IMR-90 (cell line): ENCODE measurements at regions not wholly inside any gene's neighbourhood (a gene's known extent, or its start where the extent isn't known, plus 50 kb on each side); places are given as distances from the start of the nearest gene placed in this dataset.

Experiments used
- ATAC-seq: fragments of 200-7000 bp; cut with Tn5 transposase; 2 replicates; pipeline ENCODE4 v1.9.1; 2020; ENCODE audit warnings: low read depth, mild to moderate bottlenecking, moderate library complexity
- BruUV-seq: library from RNA; stranded (reverse); fragments of 400-500 nt; replicated peaks from 2 replicates; lab custom pipeline; 2021; lab: Mats Ljungman, UMichigan
- CTCF ChIA-PET: fragments of 300-600 bp; formaldehyde crosslinking; extraction: SDS; loops from one replicate; lab custom pipeline; 2021; ENCODE audit warnings: antibody characterized with exemption; lab: Yijun Ruan, JAX
- POLR2A ChIA-PET: fragments of 300-600 bp; sonication (Branson Sonifier 250); formaldehyde crosslinking; loops from one replicate; lab custom pipeline; 2022; ENCODE audit warnings: antibody characterized with exemption; ENCODE audit not compliant: unreplicated experiment; lab: Charles Lee
- DNase-seq: peaks from one replicate; pipeline ENCODE4 v3.0.0; 2013
- H2AFZ ChIP-seq: replicated peaks from 2 replicates; pipeline ENCODE3; 2013; ENCODE audit warnings: low read length, mild to moderate bottlenecking; ENCODE audit not compliant: poor library complexity
- H2AK5ac ChIP-seq: 2 replicates; pipeline ENCODE4 v1.6.1; 2013; ENCODE audit warnings: low read depth, low read length, inconsistent platforms
- H2AK9ac ChIP-seq: replicated peaks from 2 replicates; pipeline ENCODE3; 2013; ENCODE audit warnings: mild to moderate bottlenecking, low read depth, low read length, moderate library complexity; ENCODE audit not compliant: poor library complexity
- H2BK120ac ChIP-seq: 2 replicates; pipeline ENCODE4 v1.6.1; 2013; ENCODE audit warnings: low read depth, low read length, inconsistent platforms
- H2BK15ac ChIP-seq: 3 replicates; pipeline ENCODE4 v1.6.1; 2013; ENCODE audit warnings: low read depth, low read length, inconsistent platforms
- H2BK20ac ChIP-seq: 2 replicates; pipeline ENCODE4 v1.6.1; 2013; ENCODE audit warnings: low read depth, mild to moderate bottlenecking, inconsistent platforms, low read length, moderate library complexity
- H2BK5ac ChIP-seq: 2 replicates; pipeline ENCODE4 v1.6.1; 2013; ENCODE audit warnings: mild to moderate bottlenecking, low read depth, low read length, inconsistent platforms; ENCODE audit not compliant: poor library complexity, severe bottlenecking
- H3K14ac ChIP-seq: replicated peaks from 2 replicates; pipeline ENCODE4 v1.6.1; 2013; ENCODE audit warnings: low read depth, low read length, inconsistent platforms
- H3K18ac ChIP-seq: 2 replicates; pipeline ENCODE4 v1.6.1; 2013; ENCODE audit warnings: low read depth, low read length, control low read depth
- H3K23ac ChIP-seq: 2 replicates; pipeline ENCODE4 v1.6.1; 2013; ENCODE audit warnings: low read depth, low read length, inconsistent platforms
- H3K27ac ChIP-seq: 2 replicates; pipeline ENCODE4 v1.5.1; 2013; ENCODE audit warnings: mild to moderate bottlenecking, control low read depth, low read length; ENCODE audit not compliant: insufficient read depth
- H3K27me3 ChIP-seq: 2 replicates; pipeline ENCODE4 v1.6.1; 2013; ENCODE audit warnings: low read length; ENCODE audit not compliant: control insufficient read depth, insufficient read depth
- H3K36me3 ChIP-seq: 2 replicates; pipeline ENCODE4 v1.6.1; 2013; ENCODE audit warnings: low read length, mixed read lengths; ENCODE audit not compliant: control insufficient read depth, insufficient read depth
- H3K4ac ChIP-seq: 2 replicates; pipeline ENCODE4 v1.6.1; 2013; ENCODE audit warnings: low read depth, low read length, inconsistent platforms
- H3K4me1 ChIP-seq: 2 replicates; pipeline ENCODE4 v1.6.1; 2013; ENCODE audit warnings: low read length, mixed read lengths; ENCODE audit not compliant: control insufficient read depth, insufficient read depth
- H3K4me2 ChIP-seq: 2 replicates; pipeline ENCODE4 v1.6.1; 2013; ENCODE audit warnings: low read depth, mild to moderate bottlenecking, control low read depth, low read length, moderate library complexity
- H3K4me3 ChIP-seq: 2 replicates; pipeline ENCODE4 v1.5.1; 2013; ENCODE audit warnings: low read depth, mild to moderate bottlenecking, control low read depth, low read length, moderate library complexity; ENCODE audit not compliant: insufficient read depth
- H3K56ac ChIP-seq: 2 replicates; pipeline ENCODE4 v1.6.1; 2013; ENCODE audit warnings: low read length, inconsistent platforms; ENCODE audit not compliant: insufficient read depth; ENCODE audit errors: extremely low read depth
- H3K79me1 ChIP-seq, 2 experiments: 2 replicates each; pipeline ENCODE4 v1.6.1; 2013; ENCODE audit warnings: low read length in 2 of 2, inconsistent platforms in 1 of 2, low read depth in 1 of 2
- H3K9ac ChIP-seq: 2 replicates; pipeline ENCODE4 v1.6.1; 2013; ENCODE audit warnings: low read depth, low read length, control low read depth
- H3K9me1 ChIP-seq: 2 replicates; pipeline ENCODE4 v1.6.1; 2013; ENCODE audit warnings: low read length, inconsistent platforms; ENCODE audit not compliant: insufficient read depth
- H3K9me3 ChIP-seq: 2 replicates; pipeline ENCODE4 v1.6.1; 2013; ENCODE audit warnings: low read length; ENCODE audit not compliant: control insufficient read depth, insufficient read depth
- H4K20me1 ChIP-seq: 2 replicates; pipeline ENCODE4 v1.6.1; 2013; ENCODE audit warnings: low read length, inconsistent platforms; ENCODE audit not compliant: insufficient read depth
- H4K5ac ChIP-seq: 2 replicates; pipeline ENCODE4 v1.6.1; 2013; ENCODE audit warnings: mild to moderate bottlenecking, low read depth, low read length, control low read depth
- H4K8ac ChIP-seq, 2 experiments: 2 replicates each; pipeline ENCODE4 v1.6.1; 2013; ENCODE audit warnings: low read depth in 2 of 2, low read length in 2 of 2, control low read depth in 1 of 2, inconsistent platforms in 1 of 2
- H4K91ac ChIP-seq: 2 replicates; pipeline ENCODE4 v1.6.1; 2013; ENCODE audit warnings: low read depth, low read length, inconsistent platforms; ENCODE audit not compliant: insufficient read depth
- FOS ChIP-seq: fragments of 150-350 bp; IDR thresholded peaks from 2 replicates; pipeline ENCODE4 v1.6.1; 2016; ENCODE audit warnings: low read depth, low read length
- USF2 ChIP-seq: fragments of 150-350 bp; IDR thresholded peaks from 2 replicates; pipeline ENCODE4 v1.6.1; 2017; ENCODE audit warnings: mild to moderate bottlenecking, antibody characterized with exemption, low read length, low read depth
- WGBS, 2 experiments: methylation state at CpG; one replicate each; pipeline versions ENCODE4 v1.1.5 to v1.1.7; 2013; ENCODE audit warnings: missing lambda C conversion rate in 2 of 2; ENCODE audit not compliant: insufficient read length in 1 of 2; ENCODE audit errors: extremely low coverage in 2 of 2; 5-methylcytosine and 5-hydroxymethylcytosine counted together
- dilution Hi-C: fragments of 300-500 bp; cut with HindIII; formaldehyde crosslinking; loops from one replicate; pipeline ENCODE4 v1.14.3; 2018; ENCODE audit warnings: low sequenced_read_pairs; ENCODE audit not compliant: unreplicated experiment
- in situ Hi-C: fragments of 300-500 bp; cut with MboI; formaldehyde crosslinking; loops from 3 replicates; pipeline ENCODE4 v1.14.3; 2019; ENCODE audit warnings: low sequenced_read_pairs, inconsistent platforms, mixed read lengths
- intact Hi-C: fragments of 100-400 bp; cut with micrococcal nuclease; formaldehyde crosslinking; loops from 2 replicates; pipeline ENCODE4 v1.10.0; 2022

- H3K14ac ChIP-seq, result no peak overlapping the region
- no peak overlapping the region for H2AFZ ChIP-seq
- H2AK9ac ChIP-seq, result no peak overlapping the region
- no peak overlapping the region for H3K9ac ChIP-seq
- in situ Hi-C loops (no loop called here), dilution Hi-C loops (no loop called here), intact Hi-C loops (no loop called here)
- H3K9me1 ChIP-seq, result no peaks in the 10 kb centered on the region
- no peaks in the 10 kb centered on the region for H3K36me3 ChIP-seq
- H3K4me2 ChIP-seq, result no peak overlapping the region
- CTCF ChIA-PET, result interaction anchor here (1.5 kb wide), 1 partner anchor 12 kb away, joined by 4 read pairs; no protein-coding TSS in a partner anchor
- no peaks in the 10 kb centered on the region for H3K4me1 ChIP-seq
- TF ChIP-seq USF2 (no peak), FOS (no peak)
- H3K56ac ChIP-seq, result no peak overlapping the region
- H4K20me1 ChIP-seq, result no peaks in the 10 kb centered on the region
- no peak overlapping the region for H4K8ac ChIP-seq
- H2BK120ac ChIP-seq, result no peak overlapping the region
- ATAC-seq, result no peak
- H3K79me1 ChIP-seq, result no peaks in the 10 kb centered on the region
- H3K4me3 ChIP-seq, result no peak overlapping the region
- H3K23ac ChIP-seq, result no peak overlapping the region
- H2BK15ac ChIP-seq, result no peak overlapping the region
- no peak for DNase-seq
- no peak overlapping the region for H4K91ac ChIP-seq
- BruUV-seq, result no TSS peak
- no peak overlapping the region for H3K27ac ChIP-seq
- 91% methylated on average over 17 of the region's 29 CpGs; no CpG with 5 or more reads in 1 of the 2 experiments for WGBS, 2 experiments
- H2AK5ac ChIP-seq, result no peak overlapping the region
- H3K4ac ChIP-seq, result no peak overlapping the region
- H2BK5ac ChIP-seq, result no peak overlapping the region
- H3K18ac ChIP-seq, result no peak overlapping the region
- no peak overlapping the region for H2BK20ac ChIP-seq
- H4K5ac ChIP-seq, result no peak overlapping the region
- POLR2A ChIA-PET, result no interaction called here
- no peaks in the 10 kb centered on the region for H3K27me3 ChIP-seq
- no peaks in the 10 kb centered on the region for H3K9me3 ChIP-seq
These were observed 136.3 kb downstream of the NUP35 start for GRCh38 chr2:183260527-183260926.
